SK-N-MC (cell line): ENCODE measurements at regions not wholly inside any gene's neighbourhood (a gene's known extent, or its start where the extent isn't known, plus 50 kb on each side); places are given as distances from the start of the nearest gene placed in this dataset.

ENCODE experiments used
- DNase-seq: peaks from one replicate; pipeline ENCODE4 v3.0.0-alpha.2; 2011; ENCODE audit warnings: low read depth, low spot score
- H3K27ac ChIP-seq: fragments of 200-600 bp; sonication (generic); 2 replicates; pipeline ENCODE4 v1.5.1; 2016; ENCODE audit warnings: mixed run types
- H3K36me3 ChIP-seq: fragments of 200-600 bp; sonication (generic); 2 replicates; pipeline ENCODE4 v1.6.1; 2017; ENCODE audit warnings: antibody characterized with exemption, low read length, mixed read lengths; ENCODE audit not compliant: insufficient read depth
- H3K4me3 ChIP-seq: fragments of 200-600 bp; sonication (generic); 2 replicates; pipeline ENCODE4 v1.5.1; 2016
- H3K9ac ChIP-seq: fragments of 200-600 bp; sonication (generic); 2 replicates; pipeline ENCODE4 v1.8.0; 2017; ENCODE audit warnings: mixed run types, mixed read lengths; ENCODE audit not compliant: insufficient read length
- H3K9me3 ChIP-seq: fragments of 200-600 bp; sonication (generic); 2 replicates; pipeline ENCODE4 v1.6.1; 2017; ENCODE audit warnings: low read depth, mild to moderate bottlenecking, antibody characterized with exemption, low read length, moderate library complexity, mixed read lengths
- EZH2 ChIP-seq: fragments of 200-600 bp; sonication (generic); IDR thresholded peaks from one replicate; pipeline ENCODE4 v1.6.1; 2017; ENCODE audit warnings: antibody characterized with exemption
- FOXP2 ChIP-seq: optimal IDR thresholded peaks from 2 replicates; pipeline ENCODE3; 2011; ENCODE audit warnings: mild to moderate bottlenecking, moderate library complexity; ENCODE audit not compliant: insufficient read depth; ENCODE audit errors: extremely low read length, control extremely low read depth
- POLR2AphosphoS5 ChIP-seq: IDR thresholded peaks from 2 replicates; pipeline ENCODE4 v1.6.1; 2012; ENCODE audit warnings: mild to moderate bottlenecking, low read depth, low read length, borderline replicate concordance

DNA sequence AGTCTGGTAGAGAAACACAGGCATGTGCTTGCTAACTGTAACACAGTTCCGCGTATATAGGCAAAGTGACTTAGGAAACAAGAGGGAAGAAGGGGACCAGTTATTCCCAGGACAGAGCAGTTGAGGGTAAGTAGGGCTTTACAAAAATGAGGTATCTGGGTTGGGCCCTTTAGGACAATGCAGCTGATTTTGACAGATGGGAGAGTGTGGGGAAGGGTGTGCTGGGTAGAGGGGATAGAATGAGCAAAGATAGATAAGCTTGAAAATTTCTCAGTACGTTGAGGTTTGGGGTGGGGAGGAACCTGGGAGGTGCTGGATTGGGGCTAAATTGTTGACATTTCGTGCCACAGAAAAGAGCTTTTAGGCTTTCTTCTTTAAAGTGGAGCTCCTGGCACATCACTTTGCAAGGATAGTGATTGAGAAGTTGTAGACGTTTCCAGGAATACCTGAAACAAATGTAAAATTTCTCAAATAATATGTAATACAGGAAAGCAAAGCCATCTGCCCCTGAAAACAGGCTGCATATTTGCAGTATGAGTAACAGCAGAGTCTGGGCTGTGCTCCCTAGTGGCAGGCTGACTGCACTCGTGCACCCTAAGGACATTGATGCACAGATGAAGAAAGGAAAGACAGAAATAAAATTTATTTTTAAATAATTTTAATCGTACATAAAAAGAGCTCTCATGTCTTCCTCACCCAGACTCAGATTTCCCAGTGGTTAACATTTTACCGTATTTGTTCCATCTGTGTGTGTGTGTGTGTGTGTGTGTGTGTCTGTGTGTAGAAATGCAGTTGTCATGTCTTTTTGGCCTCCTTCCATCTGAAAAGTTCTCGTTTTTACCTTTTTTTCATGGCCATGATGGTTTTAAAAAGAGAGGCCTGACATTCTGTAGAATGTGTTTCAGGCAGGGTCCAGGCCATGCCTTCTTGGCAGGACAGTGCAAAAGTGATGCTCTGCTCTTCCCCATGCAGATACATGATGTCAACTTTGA lies 144.9 kb upstream of the DMRT1 start:
- no peak for DNase-seq
- Histone ChIP-seq H3K9ac (peak overlapping the region; percentile 5), H3K4me3 (peak overlapping the region; percentile 46), H3K36me3 (no peaks in the 10 kb centered on the region), H3K9me3 (no peaks in the 10 kb centered on the region), H3K27ac (peak overlapping the region; percentile 83)
- TF ChIP-seq EZH2 (no peak), FOXP2 (no peak), POLR2AphosphoS5 (no peak)

DNA sequence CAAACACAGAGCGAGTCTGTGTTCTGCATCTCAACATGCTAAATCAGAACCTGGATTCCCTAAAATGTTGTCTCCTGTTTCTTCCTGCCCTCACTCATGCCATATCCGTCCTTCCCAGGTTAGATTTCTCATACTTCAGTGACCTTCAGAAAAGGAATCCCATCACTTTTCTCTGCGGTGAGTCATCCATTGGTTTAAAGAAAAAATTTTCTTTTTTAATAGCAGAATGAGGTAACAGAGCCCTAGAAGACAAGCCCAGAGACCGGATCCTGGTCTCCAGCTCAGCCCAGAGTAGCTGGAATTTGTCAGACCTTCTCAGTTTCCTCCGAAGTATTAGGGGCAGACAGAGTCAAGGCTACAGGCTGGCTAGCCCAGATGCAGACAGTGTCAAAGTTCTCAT lies 143.2 kb upstream of the DMRT1 start:
- H3K9ac ChIP-seq, result no peak overlapping the region
- DNase-seq, result no peak
- no peaks in the 10 kb centered on the region for H3K36me3 ChIP-seq
- no peak overlapping the region for H3K4me3 ChIP-seq
- H3K27ac ChIP-seq, result peak overlapping the region; percentile 97; the same call in 1 of the 2 replicates
- no peaks in the 10 kb centered on the region for H3K9me3 ChIP-seq
- TF ChIP-seq EZH2, result no peak
- TF ChIP-seq POLR2AphosphoS5, result no peak

DNA sequence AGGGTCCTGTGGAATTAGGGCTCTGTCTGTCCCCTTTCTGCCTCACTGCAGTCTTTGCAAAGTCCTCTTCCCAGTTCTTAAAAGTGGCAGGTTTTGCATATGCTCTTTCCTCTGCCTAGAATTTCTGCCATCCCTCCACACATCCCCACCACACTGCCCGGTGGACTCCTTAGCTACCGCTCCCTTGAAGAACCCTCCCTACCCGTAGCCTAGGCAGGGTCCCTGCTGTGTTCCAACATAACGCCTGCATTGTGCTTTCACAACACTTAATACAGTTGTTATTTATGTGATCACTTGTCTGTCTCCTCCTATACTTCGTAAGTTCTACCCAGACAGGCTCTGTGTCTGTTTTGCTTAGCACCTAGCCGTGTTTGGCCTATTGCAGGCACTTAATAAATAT lies 142.5 kb upstream of the DMRT1 start:
- no peak overlapping the region for H3K4me3 ChIP-seq
- peak overlapping the region; percentile 97 for H3K27ac ChIP-seq
- DNase-seq, result no peak
- no peaks in the 10 kb centered on the region for H3K36me3 ChIP-seq
- no peaks in the 10 kb centered on the region for H3K9me3 ChIP-seq
- TF ChIP-seq FOXP2 (no peak), POLR2AphosphoS5 (no peak), EZH2 (no peak)
- no peak overlapping the region for H3K9ac ChIP-seq

DNA sequence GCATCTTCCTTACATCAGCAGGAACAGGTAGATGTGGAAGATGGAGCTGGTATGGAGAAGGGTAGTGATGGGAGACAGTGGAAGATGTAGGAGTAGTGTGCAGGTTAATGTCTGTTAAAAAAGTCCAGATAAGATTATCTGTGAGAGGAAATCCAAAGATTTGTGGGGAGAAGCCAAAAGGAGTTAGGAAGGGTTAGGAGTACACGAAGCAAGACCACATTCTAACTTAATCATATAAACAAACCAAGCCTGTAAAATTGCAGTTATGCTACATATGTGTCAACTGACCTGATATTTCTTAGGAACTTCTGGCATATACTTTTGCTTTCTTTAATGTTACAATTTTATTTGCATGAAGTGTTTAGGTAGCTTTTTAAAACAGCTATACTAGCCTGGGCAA lies 142.1 kb upstream of the DMRT1 start:
- no peaks in the 10 kb centered on the region for H3K36me3 ChIP-seq
- no peak for DNase-seq
- H3K9me3 ChIP-seq, result no peaks in the 10 kb centered on the region
- H3K27ac ChIP-seq, result peak overlapping the region; percentile 97
- no peak overlapping the region for H3K4me3 ChIP-seq
- H3K9ac ChIP-seq, result no peak overlapping the region
- TF ChIP-seq POLR2AphosphoS5 (no peak), EZH2 (no peak), FOXP2 (no peak)

DNA sequence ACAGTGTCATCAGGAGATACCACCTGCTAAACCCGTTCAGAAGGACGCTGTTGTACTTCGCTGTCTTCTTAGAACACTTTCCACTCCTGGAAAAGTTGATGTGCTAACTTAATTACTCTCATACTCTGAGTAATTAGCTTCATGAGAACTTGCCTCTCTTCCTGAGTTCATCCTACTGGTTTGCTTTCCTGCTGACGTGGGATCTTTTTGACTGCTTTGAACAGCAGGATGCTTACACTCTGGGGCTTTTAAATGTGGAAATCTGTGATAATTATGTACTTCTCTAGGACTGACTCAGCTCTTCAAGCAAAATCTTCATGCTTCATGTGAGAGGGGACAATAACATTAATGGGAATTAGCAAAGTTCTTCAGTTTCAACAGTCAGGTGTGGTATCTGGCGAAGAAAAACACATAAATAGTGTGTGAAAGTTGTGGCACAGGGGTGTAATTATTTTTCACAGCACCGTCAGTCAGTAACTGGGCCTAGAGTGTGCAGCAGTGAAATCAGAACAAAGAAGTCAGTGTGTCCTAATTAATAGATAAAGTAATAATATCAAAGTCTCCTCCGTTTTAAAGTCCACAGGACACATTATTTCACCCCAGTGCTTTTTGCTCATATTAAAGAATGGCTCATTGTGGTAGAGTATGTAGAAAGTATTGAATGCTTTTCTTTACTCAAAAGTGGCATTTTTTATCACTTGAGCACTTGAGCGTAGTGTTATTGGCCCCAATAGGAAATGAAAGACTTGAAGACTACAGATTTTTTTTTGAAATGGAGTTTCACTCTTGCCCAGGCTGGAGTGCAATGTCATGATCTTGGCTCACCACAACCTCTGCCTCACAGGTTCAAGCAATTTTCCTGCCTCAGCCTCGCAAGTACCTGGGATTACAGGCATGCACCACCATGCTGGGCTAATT lies 140.9 kb upstream of the DMRT1 start:
- Histone ChIP-seq H3K9ac (peak overlapping the region; percentile 43), H3K36me3 (no peaks in the 10 kb centered on the region), H3K4me3 (peak overlapping the region; percentile 66), H3K27ac (peak overlapping the region; percentile 97), H3K9me3 (no peaks in the 10 kb centered on the region)
- DNase-seq, result peak; percentile 83
- TF ChIP-seq POLR2AphosphoS5 (peak; percentile 57; the same call in 1 of the 2 replicates), FOXP2 (no peak), EZH2 (no peak)

DNA sequence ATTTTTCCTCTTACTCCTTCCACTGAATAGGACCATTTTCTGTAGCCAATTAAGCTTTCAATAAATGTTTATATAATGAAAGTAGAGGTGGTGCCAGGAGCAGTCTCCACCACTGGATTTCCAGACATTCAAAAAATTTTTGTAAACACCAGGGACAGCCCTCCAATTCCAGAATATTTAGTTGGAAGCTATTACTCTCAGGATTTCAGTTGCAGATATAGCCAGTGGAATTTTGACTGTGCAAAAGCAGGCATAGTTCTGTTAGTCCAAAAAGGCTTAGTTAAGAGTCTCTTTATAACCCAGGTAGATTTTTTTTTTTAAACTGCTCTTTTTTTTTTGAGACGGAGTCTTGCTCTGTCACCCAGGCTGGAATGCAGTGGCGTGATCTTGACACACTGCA lies 138.1 kb upstream of the DMRT1 start:
- H3K9me3 ChIP-seq, result no peaks in the 10 kb centered on the region
- no peak for DNase-seq
- TF ChIP-seq EZH2, result no peak
- no peak for TF ChIP-seq FOXP2
- TF ChIP-seq POLR2AphosphoS5, result no peak
- H3K9ac ChIP-seq, result no peak overlapping the region
- no peaks in the 10 kb centered on the region for H3K36me3 ChIP-seq
- no peak overlapping the region for H3K27ac ChIP-seq
- H3K4me3 ChIP-seq, result no peak overlapping the region

DNA sequence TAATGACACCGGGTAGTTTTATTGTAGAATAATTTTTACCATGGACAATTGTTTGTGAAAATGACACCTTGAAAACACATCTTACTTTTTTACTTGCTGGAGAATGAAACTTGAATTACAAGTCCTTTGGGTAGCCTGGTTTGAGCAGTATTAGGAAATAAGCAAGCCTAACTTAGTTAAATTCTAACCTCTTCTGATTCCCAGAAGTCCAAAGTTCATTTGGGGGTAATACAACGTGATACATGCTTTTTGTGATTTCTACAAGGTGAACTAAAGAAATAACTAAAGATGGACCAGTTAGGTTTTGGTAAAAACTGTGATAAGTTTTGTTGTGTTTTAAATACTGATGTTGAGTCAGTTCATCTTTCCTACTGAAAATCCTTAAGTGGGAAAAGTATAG lies 135.4 kb upstream of the DMRT1 start:
- H3K4me3 ChIP-seq, result peak overlapping the region; percentile 81
- H3K9ac ChIP-seq, result peak overlapping the region; percentile 46
- H3K9me3 ChIP-seq, result no peaks in the 10 kb centered on the region
- peak overlapping the region; percentile 69; the same call in 1 of the 2 replicates for H3K27ac ChIP-seq
- H3K36me3 ChIP-seq, result peaks cover 6% of the 10 kb centered on the region; the same call in 1 of the 2 replicates
- DNase-seq, result no peak
- TF ChIP-seq FOXP2 (no peak), POLR2AphosphoS5 (no peak), EZH2 (no peak)

DNA sequence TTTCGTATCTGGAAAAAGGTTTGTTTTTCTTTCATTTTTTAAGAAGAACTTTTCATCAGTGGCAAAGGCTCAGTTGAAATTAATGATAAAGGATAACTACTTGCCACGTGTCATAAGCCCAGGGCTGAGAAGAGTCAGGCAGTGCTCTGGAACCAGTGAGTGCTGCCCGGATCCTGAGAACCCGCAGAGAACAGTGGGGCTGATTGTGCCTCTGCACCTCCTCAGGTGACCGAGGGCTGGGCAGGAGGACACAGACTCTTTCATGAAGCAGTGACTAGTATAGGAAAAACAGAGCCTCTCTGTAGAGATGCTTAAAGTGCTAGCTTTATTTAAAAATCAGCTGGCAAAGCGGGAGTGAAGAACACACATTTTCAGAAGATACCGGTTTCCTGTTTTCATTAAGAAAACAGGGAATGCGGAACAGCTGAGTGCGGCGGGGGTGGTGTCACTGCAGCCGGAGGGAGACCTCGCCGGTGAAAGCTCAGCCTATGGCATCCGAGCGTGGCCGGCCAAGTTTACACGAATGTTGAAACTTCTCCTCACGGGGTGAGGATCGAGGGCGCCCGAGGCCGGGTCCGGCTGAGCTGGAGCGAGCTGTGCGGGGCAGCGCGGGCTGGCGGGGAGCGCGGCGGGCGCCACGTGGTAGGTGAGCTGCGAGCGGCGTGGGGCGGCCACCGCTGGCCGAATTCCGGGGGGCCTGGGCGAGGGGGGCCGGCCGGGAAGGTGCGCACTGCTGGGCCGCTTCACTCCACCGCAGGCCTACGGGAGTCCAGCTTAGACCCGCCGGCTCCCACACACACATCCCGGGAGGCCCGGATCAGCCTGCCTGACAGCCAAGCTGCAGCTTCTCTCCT lies 134.7 kb upstream of the DMRT1 start:
- DNase-seq, result no peak
- peaks cover 14% of the 10 kb centered on the region for H3K36me3 ChIP-seq
- peak overlapping the region; percentile 69 for H3K27ac ChIP-seq

More for the DNA sequence above, 134.7 kb upstream of the DMRT1 start:
- TF ChIP-seq EZH2 (no peak), FOXP2 (no peak), POLR2AphosphoS5 (no peak)
- no peaks in the 10 kb centered on the region for H3K9me3 ChIP-seq
- peak overlapping the region; percentile 81 for H3K4me3 ChIP-seq
- peak overlapping the region; percentile 46 for H3K9ac ChIP-seq
